MCF 10A (cell line): ENCODE measurements at regions not wholly inside any gene's neighbourhood (a gene's known extent, or its start where the extent isn't known, plus 50 kb on each side); places are given as distances from the start of the nearest gene placed in this dataset.

Experiments used
- BruUV-seq: library from RNA; stranded (reverse); fragments of 400-500 nt; replicated peaks from 2 replicates; lab custom pipeline; 2021; lab: Mats Ljungman, UMichigan
- CTCF ChIA-PET: fragments of 300-600 bp; sonication (Branson Sonifier 250); formaldehyde crosslinking; extraction: SDS; loops from one replicate; lab custom pipeline; 2021; ENCODE audit warnings: antibody characterized with exemption, inconsistent platforms; lab: Yijun Ruan, JAX
- POLR2A ChIA-PET: fragments of 300-600, 350-650 bp; sonication (Branson Sonifier 250); formaldehyde crosslinking; extraction: SDS; loops from one replicate; lab custom pipeline; 2020; ENCODE audit warnings: antibody characterized with exemption, inconsistent platforms; lab: Yijun Ruan, JAX
- DNase-seq: peaks from one replicate; pipeline ENCODE4 v3.0.0-alpha.2; 2018; ENCODE audit not compliant: unreplicated experiment
- H3K27ac Mint-ChIP-seq: one replicate; pipeline ENCODE4 v1.8.0; 2022; ENCODE audit warnings: mild to moderate bottlenecking, low read depth, mixed read lengths; ENCODE audit not compliant: unreplicated experiment
- H3K27me3 Mint-ChIP-seq: one replicate; pipeline ENCODE4 v1.8.0; 2022; ENCODE audit warnings: mixed read lengths; ENCODE audit not compliant: insufficient read depth, unreplicated experiment
- H3K36me3 Mint-ChIP-seq: one replicate; pipeline ENCODE4 v1.8.0; 2022; ENCODE audit warnings: mild to moderate bottlenecking, moderate library complexity, mixed read lengths; ENCODE audit not compliant: insufficient read depth, unreplicated experiment
- H3K4me1 Mint-ChIP-seq: one replicate; pipeline ENCODE4 v1.8.0; 2022; ENCODE audit warnings: mixed read lengths; ENCODE audit not compliant: insufficient read depth, unreplicated experiment
- H3K4me3 Mint-ChIP-seq: one replicate; pipeline ENCODE4 v1.8.0; 2022; ENCODE audit warnings: mild to moderate bottlenecking, moderate library complexity, mixed read lengths; ENCODE audit not compliant: unreplicated experiment
- H3K9me3 Mint-ChIP-seq: one replicate; pipeline ENCODE4 v1.8.0; 2022; ENCODE audit warnings: mixed read lengths; ENCODE audit not compliant: unreplicated experiment
- CTCF ChIP-seq: fragments of 200-600 bp; IDR thresholded peaks from one replicate; pipeline ENCODE4 v1.8.0; 2022; ENCODE audit warnings: antibody characterized with exemption, mild to moderate bottlenecking; ENCODE audit not compliant: unreplicated experiment
- intact Hi-C: fragments of 100-400 bp; cut with micrococcal nuclease; formaldehyde crosslinking; loops from 2 replicates; pipeline ENCODE4 v1.14.1; 2022

- POLR2A ChIA-PET, result interaction anchor here (0.7 kb wide), 1 partner anchor 226 kb away, joined by 3 read pairs; no protein-coding TSS in a partner anchor
- Mint-ChIP-seq H3K9me3 (peaks cover 7% of the 10 kb centered on the region), H3K36me3 (no peaks in the 10 kb centered on the region), H3K27me3 (no peaks in the 10 kb centered on the region), H3K4me1 (no peaks in the 10 kb centered on the region), H3K27ac (no peak overlapping the region), H3K4me3 (no peak overlapping the region)
- BruUV-seq, result no TSS peak
- CTCF ChIA-PET, result no interaction called here
- no peak for DNase-seq
- TF ChIP-seq CTCF, result no peak
- intact Hi-C loops, result no loop called here
Observed at GRCh38 chr15:45991863-45992262, 357.0 kb downstream of the SQOR start.

GRCh38 chr15:45993072-45993471 lies 358.2 kb downstream of the SQOR start:
- H3K4me3 Mint-ChIP-seq, result no peak overlapping the region
- no peak for DNase-seq
- no peak for TF ChIP-seq CTCF
- CTCF ChIA-PET, result no interaction called here
- H3K36me3 Mint-ChIP-seq, result no peaks in the 10 kb centered on the region
- no peaks in the 10 kb centered on the region for H3K4me1 Mint-ChIP-seq
- no peak overlapping the region for H3K27ac Mint-ChIP-seq
- no TSS peak for BruUV-seq
- no peaks in the 10 kb centered on the region for H3K27me3 Mint-ChIP-seq
- POLR2A ChIA-PET, result no interaction called here
- no peaks in the 10 kb centered on the region for H3K9me3 Mint-ChIP-seq
- intact Hi-C loops, result no loop called here

GRCh38 chr15:45993508-45993907 lies 358.7 kb downstream of the SQOR start:
- no peaks in the 10 kb centered on the region for H3K27me3 Mint-ChIP-seq
- POLR2A ChIA-PET, result no interaction called here
- CTCF ChIA-PET, result no interaction called here
- no peaks in the 10 kb centered on the region for H3K36me3 Mint-ChIP-seq
- H3K4me1 Mint-ChIP-seq, result no peaks in the 10 kb centered on the region
- no TSS peak for BruUV-seq
- H3K27ac Mint-ChIP-seq, result no peak overlapping the region
- H3K9me3 Mint-ChIP-seq, result no peaks in the 10 kb centered on the region
- DNase-seq, result no peak
- TF ChIP-seq CTCF, result no peak
- no peak overlapping the region for H3K4me3 Mint-ChIP-seq
- intact Hi-C loops, result no loop called here

GRCh38 chr15:45995800-45996199 lies 361.0 kb downstream of the SQOR start:
- Mint-ChIP-seq H3K27ac (no peak overlapping the region), H3K4me1 (no peaks in the 10 kb centered on the region), H3K9me3 (no peaks in the 10 kb centered on the region), H3K27me3 (no peaks in the 10 kb centered on the region), H3K36me3 (no peaks in the 10 kb centered on the region), H3K4me3 (no peak overlapping the region)
- intact Hi-C loops, result no loop called here
- TF ChIP-seq CTCF, result no peak
- no TSS peak for BruUV-seq
- ChIA-PET CTCF (no interaction called here), POLR2A (no interaction called here)
- DNase-seq, result no peak
